HG02678 (cell line): ENCODE measurements at regions not wholly inside any gene's neighbourhood (a gene's known extent, or its start where the extent isn't known, plus 50 kb on each side); places are given as distances from the start of the nearest gene placed in this dataset.

ENCODE experiments used
- ATAC-seq: cut with Tn5 transposase; IDR thresholded peaks from one replicate; pipeline ENCODE4 v1.9.1; 2021; ENCODE audit warnings: mild to moderate bottlenecking, moderate library complexity; ENCODE audit not compliant: unreplicated experiment

GRCh38 chr1:187294421-187295201, 465.9 kb downstream of the PLA2G4A start:
- no peak for ATAC-seq

GRCh38 chr1:187300081-187300480, 471.3 kb downstream of the PLA2G4A start:
- ATAC-seq, result no peak

GRCh38 chr1:187306710-187307415, 478.1 kb downstream of the PLA2G4A start:
- ATAC-seq, result no peak

- no peak for ATAC-seq
These were observed 481.4 kb downstream of the PLA2G4A start for GRCh38 chr1:187310038-187310631.

- ATAC-seq, result no peak
These were observed 484.4 kb downstream of the PLA2G4A start for GRCh38 chr1:187313115-187313514.

GRCh38 chr1:187326557-187326956, 497.8 kb downstream of the PLA2G4A start:
- no peak for ATAC-seq

GRCh38 chr1:187336441-187337168, 507.9 kb downstream of the PLA2G4A start:
- no peak for ATAC-seq

GRCh38 chr1:187338762-187339412, 510.1 kb downstream of the PLA2G4A start:
- ATAC-seq, result no peak

- ATAC-seq, result no peak
These were observed 513.7 kb downstream of the PLA2G4A start for GRCh38 chr1:187342495-187342894.

- ATAC-seq, result no peak
These were observed 545.3 kb downstream of the PLA2G4A start for GRCh38 chr1:187374082-187374481.

- ATAC-seq, result no peak
These were observed 546.0 kb downstream of the PLA2G4A start for GRCh38 chr1:187374742-187375141.

GRCh38 chr1:187383366-187383765, 554.6 kb downstream of the PLA2G4A start:
- no peak for ATAC-seq

GRCh38 chr1:187384504-187384903, 555.8 kb downstream of the PLA2G4A start:
- ATAC-seq, result peak; percentile 65

- ATAC-seq, result no peak
These were observed 561.6 kb downstream of the PLA2G4A start for GRCh38 chr1:187390215-187390818.

GRCh38 chr1:187396226-187396625, 567.5 kb downstream of the PLA2G4A start:
- no peak for ATAC-seq

GRCh38 chr1:187396929-187397796, 568.4 kb downstream of the PLA2G4A start:
- ATAC-seq, result no peak

- ATAC-seq, result no peak
These were observed 579.7 kb downstream of the PLA2G4A start for GRCh38 chr1:187408212-187409004.

- no peak for ATAC-seq
These were observed 580.6 kb downstream of the PLA2G4A start for GRCh38 chr1:187409341-187409740.

- no peak for ATAC-seq
These were observed 582.4 kb downstream of the PLA2G4A start for GRCh38 chr1:187411118-187411517.
